ENCODE measurements at regions not wholly inside any gene's neighbourhood (a gene's known extent, or its start where the extent isn't known, plus 50 kb on each side); places are given as distances from the start of the nearest gene placed in this dataset.

GRCh38 chr21:15520811-15521643 is 208.8 kb upstream of the USP25 start:
- no peak overlapping the region for H3K4me3 Mint-ChIP-seq (ENCODE audit: unreplicated experiment)
- H3K9me3 Mint-ChIP-seq (ENCODE audit: unreplicated experiment) = no peaks in the 10 kb centered on the region
- H3K27ac Mint-ChIP-seq (ENCODE audit: unreplicated experiment) = no peak overlapping the region

DNA sequence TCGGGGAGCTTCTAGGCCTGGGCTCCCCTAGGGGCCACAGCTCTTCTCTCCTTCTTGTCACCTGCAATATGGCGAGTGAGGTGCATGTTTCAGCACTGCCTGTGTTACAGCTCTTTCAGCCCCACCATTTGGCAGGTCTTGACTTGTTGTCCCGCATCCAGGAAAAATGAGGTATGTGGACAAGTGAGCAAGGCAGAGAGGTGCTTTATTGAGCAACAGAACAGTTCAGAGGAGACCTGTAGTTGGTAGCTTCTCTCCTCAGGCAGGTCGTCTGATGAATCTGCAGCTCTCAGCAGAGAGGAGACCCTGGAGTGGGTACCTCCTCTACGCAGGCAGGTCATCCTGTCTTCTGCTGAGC is 208.2 kb upstream of the USP25 start:
- DNase-seq (ENCODE audit: low spot score) = no peak
- Mint-ChIP-seq H3K27me3 (ENCODE audit: unreplicated experiment) (no peaks in the 10 kb centered on the region), H3K4me3 (ENCODE audit: unreplicated experiment) (no peak overlapping the region), H3K27ac (ENCODE audit: unreplicated experiment) (no peak overlapping the region), H3K9me3 (ENCODE audit: unreplicated experiment) (no peaks in the 10 kb centered on the region), H3K4me1 (ENCODE audit: unreplicated experiment) (peaks cover 7% of the 10 kb centered on the region), H3K36me3 (ENCODE audit: low read depth, unreplicated experiment) (no peaks in the 10 kb centered on the region)
- TF ChIP-seq, protein P1, sequence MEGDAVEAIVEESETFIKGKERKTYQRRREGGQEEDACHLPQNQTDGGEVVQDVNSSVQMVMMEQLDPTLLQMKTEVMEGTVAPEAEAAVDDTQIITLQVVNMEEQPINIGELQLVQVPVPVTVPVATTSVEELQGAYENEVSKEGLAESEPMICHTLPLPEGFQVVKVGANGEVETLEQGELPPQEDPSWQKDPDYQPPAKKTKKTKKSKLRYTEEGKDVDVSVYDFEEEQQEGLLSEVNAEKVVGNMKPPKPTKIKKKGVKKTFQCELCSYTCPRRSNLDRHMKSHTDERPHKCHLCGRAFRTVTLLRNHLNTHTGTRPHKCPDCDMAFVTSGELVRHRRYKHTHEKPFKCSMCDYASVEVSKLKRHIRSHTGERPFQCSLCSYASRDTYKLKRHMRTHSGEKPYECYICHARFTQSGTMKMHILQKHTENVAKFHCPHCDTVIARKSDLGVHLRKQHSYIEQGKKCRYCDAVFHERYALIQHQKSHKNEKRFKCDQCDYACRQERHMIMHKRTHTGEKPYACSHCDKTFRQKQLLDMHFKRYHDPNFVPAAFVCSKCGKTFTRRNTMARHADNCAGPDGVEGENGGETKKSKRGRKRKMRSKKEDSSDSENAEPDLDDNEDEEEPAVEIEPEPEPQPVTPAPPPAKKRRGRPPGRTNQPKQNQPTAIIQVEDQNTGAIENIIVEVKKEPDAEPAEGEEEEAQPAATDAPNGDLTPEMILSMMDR (IDR thresholded peaks at IDR 0.05; ENCODE audit: unreplicated experiment) = no peak

More at GRCh38 chr21:15520811-15521643, 208.8 kb upstream of the USP25 start:
- no peak for DNase-seq (ENCODE audit: low spot score)
- H3K27me3 Mint-ChIP-seq (ENCODE audit: unreplicated experiment) = no peaks in the 10 kb centered on the region
- H3K36me3 Mint-ChIP-seq (ENCODE audit: low read depth, unreplicated experiment) = no peaks in the 10 kb centered on the region
- TF ChIP-seq, protein P1 (IDR thresholded peaks at IDR 0.05; ENCODE audit: unreplicated experiment) = no peak
- H3K4me1 Mint-ChIP-seq (ENCODE audit: unreplicated experiment) = peaks cover under 1% of the 10 kb centered on the region

GRCh38 chr21:15522148-15522547 is 207.6 kb upstream of the USP25 start:
- no peaks in the 10 kb centered on the region for H3K27me3 Mint-ChIP-seq (ENCODE audit: unreplicated experiment)
- H3K36me3 Mint-ChIP-seq (ENCODE audit: low read depth, unreplicated experiment) = no peaks in the 10 kb centered on the region
- TF ChIP-seq, protein P1 (IDR thresholded peaks at IDR 0.05; ENCODE audit: unreplicated experiment) = no peak
- no peak overlapping the region for H3K27ac Mint-ChIP-seq (ENCODE audit: unreplicated experiment)
- peaks cover 11% of the 10 kb centered on the region for H3K4me1 Mint-ChIP-seq (ENCODE audit: unreplicated experiment)
- no peaks in the 10 kb centered on the region for H3K9me3 Mint-ChIP-seq (ENCODE audit: unreplicated experiment)
- DNase-seq (ENCODE audit: low spot score) = no peak
- H3K4me3 Mint-ChIP-seq (ENCODE audit: unreplicated experiment) = no peak overlapping the region

GRCh38 chr21:15524855-15525254 is 204.9 kb upstream of the USP25 start:
- no peak overlapping the region for H3K4me3 Mint-ChIP-seq (ENCODE audit: unreplicated experiment)
- H3K9me3 Mint-ChIP-seq (ENCODE audit: unreplicated experiment) = no peaks in the 10 kb centered on the region
- no peaks in the 10 kb centered on the region for H3K36me3 Mint-ChIP-seq (ENCODE audit: low read depth, unreplicated experiment)
- H3K27ac Mint-ChIP-seq (ENCODE audit: unreplicated experiment) = no peak overlapping the region
- DNase-seq (ENCODE audit: low spot score) = no peak
- no peaks in the 10 kb centered on the region for H3K27me3 Mint-ChIP-seq (ENCODE audit: unreplicated experiment)
- H3K4me1 Mint-ChIP-seq (ENCODE audit: unreplicated experiment) = peaks cover 23% of the 10 kb centered on the region
- TF ChIP-seq, protein P1 (IDR thresholded peaks at IDR 0.05; ENCODE audit: unreplicated experiment) = no peak

- H3K36me3 Mint-ChIP-seq (ENCODE audit: low read depth, unreplicated experiment) = no peaks in the 10 kb centered on the region
- no peak for DNase-seq (ENCODE audit: low spot score)
- H3K4me3 Mint-ChIP-seq (ENCODE audit: unreplicated experiment) = no peak overlapping the region
- TF ChIP-seq, protein P1 (IDR thresholded peaks at IDR 0.05; ENCODE audit: unreplicated experiment) = no peak
- no peaks in the 10 kb centered on the region for H3K9me3 Mint-ChIP-seq (ENCODE audit: unreplicated experiment)
- no peaks in the 10 kb centered on the region for H3K27me3 Mint-ChIP-seq (ENCODE audit: unreplicated experiment)
- peaks cover 23% of the 10 kb centered on the region for H3K4me1 Mint-ChIP-seq (ENCODE audit: unreplicated experiment)
- H3K27ac Mint-ChIP-seq (ENCODE audit: unreplicated experiment) = no peak overlapping the region
These were observed 203.0 kb upstream of the USP25 start for GRCh38 chr21:15526798-15527197.

Data from endothelial cell (in vitro differentiated cells).